Kidney epithelial cell (primary cell): ENCODE measurements at regions not wholly inside any gene's neighbourhood (a gene's known extent, or its start where the extent isn't known, plus 50 kb on each side); places are given as distances from the start of the nearest gene placed in this dataset.

Source experiments
- DNase-seq: peaks from one replicate; pipeline ENCODE4 v3.0.0-alpha.2; 2010; ENCODE audit warnings: low read depth
- H3K27me3 ChIP-seq: 2 replicates; pipeline ENCODE4 v1.6.0; 2011; ENCODE audit warnings: low read length; ENCODE audit not compliant: control insufficient read depth, insufficient read depth
- H3K36me3 ChIP-seq: 2 replicates; pipeline ENCODE4 v1.5.1; 2011; ENCODE audit warnings: low read length; ENCODE audit not compliant: control insufficient read depth, insufficient read depth
- H3K4me3 ChIP-seq: 2 replicates; pipeline ENCODE4 v1.5.1; 2011; ENCODE audit warnings: low read depth, mild to moderate bottlenecking, control low read depth, low read length
- TF ChIP-seq, protein P1 (sequence below): IDR thresholded peaks from 2 replicates; pipeline ENCODE4 v1.5.1; 2011; ENCODE audit warnings: mild to moderate bottlenecking, moderate library complexity, low read length, control low read depth, inconsistent platforms; ENCODE audit not compliant: insufficient read depth, poor library complexity, severe bottlenecking

- TF ChIP-seq, protein P1, sequence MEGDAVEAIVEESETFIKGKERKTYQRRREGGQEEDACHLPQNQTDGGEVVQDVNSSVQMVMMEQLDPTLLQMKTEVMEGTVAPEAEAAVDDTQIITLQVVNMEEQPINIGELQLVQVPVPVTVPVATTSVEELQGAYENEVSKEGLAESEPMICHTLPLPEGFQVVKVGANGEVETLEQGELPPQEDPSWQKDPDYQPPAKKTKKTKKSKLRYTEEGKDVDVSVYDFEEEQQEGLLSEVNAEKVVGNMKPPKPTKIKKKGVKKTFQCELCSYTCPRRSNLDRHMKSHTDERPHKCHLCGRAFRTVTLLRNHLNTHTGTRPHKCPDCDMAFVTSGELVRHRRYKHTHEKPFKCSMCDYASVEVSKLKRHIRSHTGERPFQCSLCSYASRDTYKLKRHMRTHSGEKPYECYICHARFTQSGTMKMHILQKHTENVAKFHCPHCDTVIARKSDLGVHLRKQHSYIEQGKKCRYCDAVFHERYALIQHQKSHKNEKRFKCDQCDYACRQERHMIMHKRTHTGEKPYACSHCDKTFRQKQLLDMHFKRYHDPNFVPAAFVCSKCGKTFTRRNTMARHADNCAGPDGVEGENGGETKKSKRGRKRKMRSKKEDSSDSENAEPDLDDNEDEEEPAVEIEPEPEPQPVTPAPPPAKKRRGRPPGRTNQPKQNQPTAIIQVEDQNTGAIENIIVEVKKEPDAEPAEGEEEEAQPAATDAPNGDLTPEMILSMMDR, result no peak
- no peaks in the 10 kb centered on the region for H3K36me3 ChIP-seq
- no peak overlapping the region for H3K4me3 ChIP-seq
- H3K27me3 ChIP-seq, result no peaks in the 10 kb centered on the region
- no peak for DNase-seq
Observed at GRCh38 chr14:71244341-71244740, 337.1 kb downstream of the PCNX1 start.

DNA sequence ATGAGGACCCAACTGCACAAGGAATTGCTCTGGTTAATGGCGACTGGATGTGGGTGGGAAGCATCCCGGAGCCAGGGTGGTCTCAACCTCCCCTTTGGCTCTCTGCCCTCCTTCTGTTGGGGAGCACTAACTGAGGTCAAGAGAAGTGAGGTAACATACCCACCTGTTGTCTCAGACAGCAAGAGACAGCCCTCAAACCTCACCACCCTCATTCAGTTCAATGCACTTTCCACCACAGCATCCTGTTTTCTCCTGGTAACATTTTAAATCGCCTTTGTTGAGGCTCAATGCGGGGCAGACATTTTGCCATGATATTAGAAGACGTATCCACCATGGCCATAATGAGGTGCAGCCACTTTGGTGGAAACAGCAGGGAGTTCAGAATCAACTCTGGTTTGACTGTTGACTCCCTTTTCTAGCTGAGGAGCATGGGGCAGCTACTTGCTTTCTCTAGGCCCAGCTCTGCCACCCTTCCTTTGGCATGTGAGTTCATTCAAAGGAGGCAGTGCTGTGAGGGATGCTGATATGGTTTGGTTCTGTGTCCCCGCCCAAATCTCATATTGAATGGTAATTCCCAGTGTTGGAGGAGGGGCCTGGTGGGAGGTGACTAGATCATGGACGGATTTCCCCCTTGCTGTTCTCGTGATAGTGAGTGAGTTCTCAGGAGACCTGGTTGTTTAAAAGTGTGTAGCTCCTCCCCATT lies 338.6 kb downstream of the PCNX1 start:
- no peak for DNase-seq
- Histone ChIP-seq H3K36me3 (no peaks in the 10 kb centered on the region), H3K4me3 (no peak overlapping the region), H3K27me3 (no peaks in the 10 kb centered on the region)
- TF ChIP-seq, protein P1, result no peak

DNA sequence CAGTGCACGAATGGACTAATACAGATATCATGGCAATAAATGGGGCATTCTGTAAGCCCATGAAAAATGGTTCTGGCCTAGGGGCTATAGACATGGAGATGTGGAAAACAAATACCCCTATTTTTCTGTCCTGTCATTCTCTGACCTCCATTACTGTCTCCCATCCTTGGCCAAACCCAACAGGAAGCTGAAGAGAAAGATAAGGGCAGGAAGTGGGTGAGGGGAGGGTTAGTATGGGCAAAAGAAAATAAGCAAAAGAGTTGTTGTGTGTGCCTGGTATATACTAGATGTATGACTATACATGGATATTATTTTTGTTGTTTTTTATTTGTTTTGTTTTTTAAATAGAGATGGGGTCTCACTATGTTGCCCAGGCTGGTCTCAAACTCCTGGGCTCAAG lies 339.3 kb downstream of the PCNX1 start:
- H3K36me3 ChIP-seq, result no peaks in the 10 kb centered on the region
- TF ChIP-seq, protein P1, result no peak
- H3K27me3 ChIP-seq, result no peaks in the 10 kb centered on the region

DNA sequence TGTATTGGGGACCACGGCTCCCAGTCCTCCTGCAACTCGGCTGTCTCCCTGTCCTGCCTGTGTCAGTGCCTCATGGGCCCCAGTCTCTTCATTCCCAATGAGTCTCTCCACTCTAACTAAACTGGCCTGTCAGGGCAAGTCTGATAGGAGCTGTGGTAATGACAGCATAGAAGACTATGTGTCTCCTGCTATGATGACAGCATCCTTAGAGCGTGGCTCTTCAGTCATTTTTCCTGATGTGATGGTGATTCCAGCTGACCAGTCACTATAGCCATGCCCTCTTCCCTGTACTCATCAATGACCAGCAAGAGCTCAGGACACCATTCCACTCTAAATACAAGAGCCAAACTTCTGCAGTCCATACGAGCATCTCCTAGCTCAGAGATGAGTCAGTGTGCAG lies 339.8 kb downstream of the PCNX1 start:
- no peak for DNase-seq
- H3K4me3 ChIP-seq, result no peak overlapping the region
- H3K36me3 ChIP-seq, result no peaks in the 10 kb centered on the region
- H3K27me3 ChIP-seq, result no peaks in the 10 kb centered on the region
- TF ChIP-seq, protein P1, result no peak

More for the DNA sequence above, 339.3 kb downstream of the PCNX1 start:
- DNase-seq, result no peak
- H3K4me3 ChIP-seq, result no peak overlapping the region

DNA sequence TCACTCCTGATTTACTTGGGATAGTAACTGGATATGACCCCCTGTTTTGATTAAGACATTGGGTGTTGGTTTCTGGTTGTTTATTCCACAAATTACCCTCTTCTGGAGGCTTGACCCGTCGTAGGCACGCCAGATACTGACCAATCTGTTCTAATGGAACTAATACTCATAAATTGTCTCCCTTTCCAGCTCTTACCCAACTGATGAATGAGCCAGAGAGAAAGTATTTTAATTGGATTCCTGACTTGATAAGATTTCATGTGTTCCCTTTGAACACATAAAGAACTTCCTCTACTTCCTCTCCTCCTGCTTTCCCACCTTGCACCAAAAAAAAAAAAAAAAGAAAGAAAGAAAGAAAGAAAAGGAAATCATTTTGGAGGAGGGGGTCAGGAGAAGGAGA lies 340.9 kb downstream of the PCNX1 start:
- Histone ChIP-seq H3K27me3 (no peaks in the 10 kb centered on the region), H3K4me3 (no peak overlapping the region), H3K36me3 (no peaks in the 10 kb centered on the region)
- DNase-seq, result no peak
- TF ChIP-seq, protein P1, result no peak

GRCh38 chr14:71250347-71250746 lies 343.1 kb downstream of the PCNX1 start:
- TF ChIP-seq, protein P1, result no peak
- H3K27me3 ChIP-seq, result no peaks in the 10 kb centered on the region
- no peak overlapping the region for H3K4me3 ChIP-seq
- no peak for DNase-seq
- H3K36me3 ChIP-seq, result no peaks in the 10 kb centered on the region
